ENCODE measurements at regions not wholly inside any gene's neighbourhood (a gene's known extent, or its start where the extent isn't known, plus 50 kb on each side); places are given as distances from the start of the nearest gene placed in this dataset.
A peak's percentile ranks its signal among the peaks of the same experiment; 100 is the strongest.

- no peaks in the 10 kb centered on the region for H3K9me3 ChIP-seq (ENCODE audit: low read length)
- H3K9ac ChIP-seq (ENCODE audit: low read length) = no peak overlapping the region
- H3K4me3 ChIP-seq (ENCODE audit: low read length) = no peak overlapping the region
- no peaks in the 10 kb centered on the region for H3K79me2 ChIP-seq (replicated peaks; ENCODE audit: insufficient read depth, low read length)
- H3K9me2 ChIP-seq (ENCODE audit: insufficient read depth, low read length) = no peaks in the 10 kb centered on the region
- no peak overlapping the region for H3K4me2 ChIP-seq (ENCODE audit: low read length)
- no peak overlapping the region for H2AFZ ChIP-seq (ENCODE audit: low read depth, low read length)
- TF ChIP-seq CTCF (IDR thresholded peaks at IDR 0.05; ENCODE audit: poor library complexity, severe bottlenecking) = peak; percentile 74
- no peak for TF ChIP-seq MXI1 (conservative IDR thresholded peaks at IDR 0.05; ENCODE audit: poor library complexity, severe bottlenecking)
- no peak for TF ChIP-seq REST (IDR thresholded peaks at IDR 0.05; ENCODE audit: borderline replicate concordance)
- no peak for TF ChIP-seq TAF1 (IDR thresholded peaks at IDR 0.05; ENCODE audit: low read depth)
- TF ChIP-seq EP300 (conservative IDR thresholded peaks at IDR 0.05; ENCODE audit: poor library complexity, severe bottlenecking) = no peak
- peak; percentile 63 for TF ChIP-seq RAD21 (conservative IDR thresholded peaks at IDR 0.05)
- no peak for TF ChIP-seq POLR2AphosphoS5 (IDR thresholded peaks at IDR 0.05)
- TF ChIP-seq SMC3 (conservative IDR thresholded peaks at IDR 0.05; ENCODE audit: poor library complexity) = peak; percentile 69
- H3K27ac ChIP-seq (ENCODE audit: low read length) = no peak overlapping the region
- no peaks in the 10 kb centered on the region for H3K36me3 ChIP-seq (ENCODE audit: insufficient read depth, low read length)
- no peaks in the 10 kb centered on the region for H3K27me3 ChIP-seq (ENCODE audit: insufficient read depth, low read depth, low read length)
- no peaks in the 10 kb centered on the region for H4K20me1 ChIP-seq (ENCODE audit: insufficient read depth)
- H3F3A ChIP-seq (ENCODE audit: insufficient read depth, low read length, poor library complexity, severe bottlenecking) = no peaks in the 10 kb centered on the region
These were observed 91.2 kb upstream of the MPP7 start for GRCh38 chr10:28393956-28394568.

GRCh38 chr10:28396331-28396730, 93.5 kb upstream of the MPP7 start:
- no peak overlapping the region for H3K4me3 ChIP-seq (ENCODE audit: low read length)
- no peaks in the 10 kb centered on the region for H3K36me3 ChIP-seq (ENCODE audit: insufficient read depth, low read length)
- TF ChIP-seq POLR2AphosphoS5 (IDR thresholded peaks at IDR 0.05) = no peak
- TF ChIP-seq REST (IDR thresholded peaks at IDR 0.05; ENCODE audit: borderline replicate concordance) = no peak
- TF ChIP-seq CTCF (IDR thresholded peaks at IDR 0.05; ENCODE audit: poor library complexity, severe bottlenecking) = no peak
- no peak for TF ChIP-seq MXI1 (conservative IDR thresholded peaks at IDR 0.05; ENCODE audit: poor library complexity, severe bottlenecking)
- TF ChIP-seq RAD21 (conservative IDR thresholded peaks at IDR 0.05) = no peak
- TF ChIP-seq TAF1 (IDR thresholded peaks at IDR 0.05; ENCODE audit: low read depth) = no peak
- TF ChIP-seq EP300 (conservative IDR thresholded peaks at IDR 0.05; ENCODE audit: poor library complexity, severe bottlenecking) = no peak
- no peak for TF ChIP-seq EZH2 (IDR thresholded peaks at IDR 0.05; ENCODE audit: borderline replicate concordance, insufficient read depth, low read length, poor library complexity, severe bottlenecking)
- TF ChIP-seq SMC3 (conservative IDR thresholded peaks at IDR 0.05; ENCODE audit: poor library complexity) = no peak
- no peak overlapping the region for H3K9ac ChIP-seq (ENCODE audit: low read length)
- no peak overlapping the region for H3K27ac ChIP-seq (ENCODE audit: low read length)
- H3K4me2 ChIP-seq (ENCODE audit: low read length) = no peak overlapping the region
- H3K27me3 ChIP-seq (ENCODE audit: insufficient read depth, low read depth, low read length) = no peaks in the 10 kb centered on the region
- H3K9me3 ChIP-seq (ENCODE audit: low read length) = no peaks in the 10 kb centered on the region
- H3K79me2 ChIP-seq (replicated peaks; ENCODE audit: insufficient read depth, low read length) = no peaks in the 10 kb centered on the region
- H3F3A ChIP-seq (ENCODE audit: insufficient read depth, low read length, poor library complexity, severe bottlenecking) = no peaks in the 10 kb centered on the region
- no peaks in the 10 kb centered on the region for H4K20me1 ChIP-seq (ENCODE audit: insufficient read depth)
- no peaks in the 10 kb centered on the region for H3K9me2 ChIP-seq (ENCODE audit: insufficient read depth, low read length)
- no peak overlapping the region for H2AFZ ChIP-seq (ENCODE audit: low read depth, low read length)
